ENCODE measurements at regions not wholly inside any gene's neighbourhood (a gene's known extent, or its start where the extent isn't known, plus 50 kb on each side); places are given as distances from the start of the nearest gene placed in this dataset.

GRCh38 chr12:42692749-42693148 is 103.2 kb upstream of the PRICKLE1 start:
- H3K4me3 ChIP-seq (ENCODE audit: low read length): no peak overlapping the region
- no peak for DNase-seq (ENCODE audit: low read depth)
- TF ChIP-seq CTCF (conservative IDR thresholded peaks at IDR 0.05; ENCODE audit: low read depth, low read length): no peak

GRCh38 chr12:42691991-42692557 is 102.5 kb upstream of the PRICKLE1 start:
- TF ChIP-seq CTCF (conservative IDR thresholded peaks at IDR 0.05; ENCODE audit: low read depth, low read length): no peak
- no peak overlapping the region for H3K4me3 ChIP-seq (ENCODE audit: low read length)
- no peak for DNase-seq (ENCODE audit: low read depth)

- no peak for TF ChIP-seq CTCF (conservative IDR thresholded peaks at IDR 0.05; ENCODE audit: low read depth, low read length)
- no peak for DNase-seq (ENCODE audit: low read depth)
- no peak overlapping the region for H3K4me3 ChIP-seq (ENCODE audit: low read length)
Measured at GRCh38 chr12:42690264-42690663, 100.7 kb upstream of the PRICKLE1 start.

- DNase-seq (ENCODE audit: low read depth): no peak
- no peak for TF ChIP-seq CTCF (conservative IDR thresholded peaks at IDR 0.05; ENCODE audit: low read depth, low read length)
- no peak overlapping the region for H3K4me3 ChIP-seq (ENCODE audit: low read length)
Measured at GRCh38 chr12:42689699-42690098, 100.2 kb upstream of the PRICKLE1 start.

- H3K4me3 ChIP-seq (ENCODE audit: low read length): no peak overlapping the region
- no peak for TF ChIP-seq CTCF (conservative IDR thresholded peaks at IDR 0.05; ENCODE audit: low read depth, low read length)
Measured at GRCh38 chr12:42686514-42687172, 97.1 kb upstream of the PRICKLE1 start.

GRCh38 chr12:42684802-42685071 is 95.2 kb upstream of the PRICKLE1 start:
- DNase-seq (ENCODE audit: low read depth): no peak
- TF ChIP-seq CTCF (conservative IDR thresholded peaks at IDR 0.05; ENCODE audit: low read depth, low read length): no peak
- no peak overlapping the region for H3K4me3 ChIP-seq (ENCODE audit: low read length)

More at GRCh38 chr12:42686514-42687172, 97.1 kb upstream of the PRICKLE1 start:
- no peak for DNase-seq (ENCODE audit: low read depth)

All from retinal pigment epithelial cell (primary cell).